Astrocyte of the cerebellum (primary cell): ENCODE measurements at regions not wholly inside any gene's neighbourhood (a gene's known extent, or its start where the extent isn't known, plus 50 kb on each side); places are given as distances from the start of the nearest gene placed in this dataset.

ENCODE experiments used
- DNase-seq: peaks from one replicate; pipeline ENCODE4 v3.0.0-alpha.2; 2011; ENCODE audit warnings: low read depth
- H3K4me3 ChIP-seq: 2 replicates; pipeline ENCODE4 v1.5.1; 2011; ENCODE audit warnings: mild to moderate bottlenecking, low read depth, low read length, moderate library complexity
- in situ Hi-C: cut with HindIII; loops from 2 replicates; pipeline ENCODE4 v1.10.0; 2017; ENCODE audit warnings: low sequenced_read_pairs
- TF ChIP-seq, protein P1 (sequence below): IDR thresholded peaks from 2 replicates; pipeline ENCODE4 v1.5.1; 2012; ENCODE audit warnings: low read length, low read depth, moderate library complexity, mild to moderate bottlenecking; ENCODE audit errors: missing control alignments

- in situ Hi-C loops: no loop called here
- no peak for DNase-seq
- TF ChIP-seq, protein P1, sequence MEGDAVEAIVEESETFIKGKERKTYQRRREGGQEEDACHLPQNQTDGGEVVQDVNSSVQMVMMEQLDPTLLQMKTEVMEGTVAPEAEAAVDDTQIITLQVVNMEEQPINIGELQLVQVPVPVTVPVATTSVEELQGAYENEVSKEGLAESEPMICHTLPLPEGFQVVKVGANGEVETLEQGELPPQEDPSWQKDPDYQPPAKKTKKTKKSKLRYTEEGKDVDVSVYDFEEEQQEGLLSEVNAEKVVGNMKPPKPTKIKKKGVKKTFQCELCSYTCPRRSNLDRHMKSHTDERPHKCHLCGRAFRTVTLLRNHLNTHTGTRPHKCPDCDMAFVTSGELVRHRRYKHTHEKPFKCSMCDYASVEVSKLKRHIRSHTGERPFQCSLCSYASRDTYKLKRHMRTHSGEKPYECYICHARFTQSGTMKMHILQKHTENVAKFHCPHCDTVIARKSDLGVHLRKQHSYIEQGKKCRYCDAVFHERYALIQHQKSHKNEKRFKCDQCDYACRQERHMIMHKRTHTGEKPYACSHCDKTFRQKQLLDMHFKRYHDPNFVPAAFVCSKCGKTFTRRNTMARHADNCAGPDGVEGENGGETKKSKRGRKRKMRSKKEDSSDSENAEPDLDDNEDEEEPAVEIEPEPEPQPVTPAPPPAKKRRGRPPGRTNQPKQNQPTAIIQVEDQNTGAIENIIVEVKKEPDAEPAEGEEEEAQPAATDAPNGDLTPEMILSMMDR: no peak
- H3K4me3 ChIP-seq: no peak overlapping the region
Observed at GRCh38 chr12:115511986-115512711, 765.3 kb downstream of the MED13L start.

GRCh38 chr12:115511305-115511704 is 766.2 kb downstream of the MED13L start:
- DNase-seq: no peak
- no peak overlapping the region for H3K4me3 ChIP-seq
- in situ Hi-C loops: no loop called here
- TF ChIP-seq, protein P1: no peak

DNA sequence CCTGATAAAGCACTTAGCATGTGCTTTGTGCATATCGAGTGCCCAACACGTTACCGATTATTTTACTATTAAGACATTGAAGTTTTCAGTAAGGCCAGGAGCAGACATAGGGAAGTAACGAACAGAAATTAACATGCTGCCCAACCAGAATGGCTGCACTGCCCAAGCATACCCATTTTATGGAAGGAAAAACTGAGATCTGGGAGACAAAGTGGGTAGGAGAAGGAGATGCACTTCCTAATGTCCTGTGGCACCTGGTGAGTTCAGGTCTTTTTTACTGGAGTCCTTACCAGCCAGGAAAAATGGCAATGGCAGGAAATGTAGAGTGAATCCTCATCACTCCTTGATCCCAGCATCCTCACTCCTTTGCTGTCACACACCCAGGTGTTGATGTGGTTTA is 768.5 kb downstream of the MED13L start:
- in situ Hi-C loops: no loop called here
- TF ChIP-seq, protein P1: no peak
- no peak for DNase-seq
- no peak overlapping the region for H3K4me3 ChIP-seq

DNA sequence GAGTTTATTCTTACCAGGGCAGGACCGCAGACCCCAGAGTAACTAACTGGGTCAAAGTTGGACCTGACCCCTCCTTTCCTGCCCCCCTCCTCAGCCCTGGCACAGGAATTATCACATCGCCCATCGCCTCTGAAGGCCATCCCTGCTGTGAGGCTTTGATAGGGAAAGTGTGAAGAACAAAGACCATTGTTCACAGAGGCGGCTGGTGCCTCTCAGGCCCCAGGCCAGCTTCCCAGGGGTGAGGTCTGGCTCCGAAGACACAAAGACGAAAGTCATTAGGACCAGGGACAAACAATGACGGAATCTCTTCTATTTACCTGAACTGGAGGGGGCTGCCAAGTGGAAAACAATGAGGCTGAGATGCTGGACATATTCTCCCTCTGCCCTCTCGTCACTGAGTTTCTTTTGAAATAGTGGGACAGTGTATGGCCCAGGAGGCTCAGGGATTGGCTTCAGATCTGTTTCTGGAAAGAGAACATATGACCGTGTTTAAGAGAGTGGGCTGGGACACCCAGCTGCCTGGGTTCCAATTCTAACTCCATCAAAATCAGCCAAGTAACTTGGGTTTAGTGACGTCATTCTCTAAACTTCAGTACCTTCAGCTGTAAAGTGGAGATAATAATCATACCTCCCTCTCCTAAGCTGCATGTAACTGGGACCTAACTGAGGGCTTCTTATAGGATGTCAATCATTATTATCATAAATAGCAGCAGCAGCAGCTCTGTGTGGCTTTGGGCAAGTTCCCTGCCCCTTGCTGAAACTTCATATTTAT is 769.4 kb downstream of the MED13L start:
- in situ Hi-C loops: no loop called here
- H3K4me3 ChIP-seq: no peak overlapping the region
- DNase-seq: no peak
- TF ChIP-seq, protein P1: no peak

GRCh38 chr12:115507560-115507889 is 770.0 kb downstream of the MED13L start:
- H3K4me3 ChIP-seq: no peak overlapping the region
- TF ChIP-seq, protein P1: no peak
- in situ Hi-C loops: no loop called here
- no peak for DNase-seq

DNA sequence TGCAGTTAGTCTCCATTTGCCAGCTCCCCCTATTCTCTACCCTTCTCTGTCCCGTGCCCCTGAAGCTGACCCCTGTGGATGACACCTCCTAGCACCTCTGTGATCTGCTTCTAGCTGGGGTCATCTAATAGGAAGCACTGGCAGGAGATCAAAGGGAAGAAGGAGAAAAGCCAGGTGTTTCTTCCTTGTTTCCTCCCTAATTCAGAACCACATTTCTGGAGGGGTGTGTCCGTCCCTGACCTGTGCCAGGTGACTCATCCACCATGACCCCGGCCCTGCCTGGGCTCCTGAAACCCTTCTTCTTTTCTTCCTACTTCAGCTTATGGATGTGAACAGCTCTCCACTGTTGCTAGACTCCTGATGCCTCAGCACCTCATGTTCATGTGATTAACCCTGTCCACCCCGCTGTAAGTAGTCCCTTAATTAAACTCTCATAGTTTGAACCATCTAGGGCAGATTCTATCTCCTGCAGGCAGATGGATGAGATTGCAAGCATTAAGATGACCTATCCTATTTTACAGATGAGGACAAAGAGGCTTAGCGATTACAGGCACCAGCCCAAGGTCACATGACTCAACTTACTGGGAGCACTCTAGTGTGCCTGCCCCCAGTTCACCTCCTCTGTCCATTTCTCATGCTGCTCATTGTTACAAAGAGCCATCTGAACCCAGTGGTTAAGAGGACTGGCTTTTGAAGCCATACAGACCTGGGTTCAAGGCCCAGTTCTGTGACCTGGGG is 770.5 kb downstream of the MED13L start:
- H3K4me3 ChIP-seq: no peak overlapping the region
- in situ Hi-C loops: no loop called here
- DNase-seq: no peak
- TF ChIP-seq, protein P1: no peak
